Fibroblast of the aortic adventitia (primary cell): ENCODE measurements at regions not wholly inside any gene's neighbourhood (a gene's known extent, or its start where the extent isn't known, plus 50 kb on each side); places are given as distances from the start of the nearest gene placed in this dataset.

Experiments
- DNase-seq: peaks from one replicate; pipeline ENCODE4 v3.0.0-alpha.2; 2010; ENCODE audit warnings: low read depth
- H3K4me3 ChIP-seq: 2 replicates; pipeline ENCODE4 v1.5.1; 2011; ENCODE audit warnings: low read depth, mild to moderate bottlenecking, control low read depth, low read length, moderate library complexity
- CTCF ChIP-seq: IDR thresholded peaks from 2 replicates; pipeline ENCODE4 v1.5.1; 2011; ENCODE audit warnings: mild to moderate bottlenecking, low read length, control low read depth, inconsistent platforms; ENCODE audit not compliant: insufficient read depth

- H3K4me3 ChIP-seq, result no peak overlapping the region
- no peak for DNase-seq
- no peak for TF ChIP-seq CTCF
Observed at GRCh38 chr6:167426651-167427050, 101.8 kb downstream of the TTLL2 start.

- TF ChIP-seq CTCF, result no peak
- H3K4me3 ChIP-seq, result no peak overlapping the region
- DNase-seq, result no peak
Observed at GRCh38 chr6:167428664-167429333, 103.9 kb downstream of the TTLL2 start.

- H3K4me3 ChIP-seq, result no peak overlapping the region
- TF ChIP-seq CTCF, result no peak
- no peak for DNase-seq
Observed at GRCh38 chr6:167429353-167429752, 104.5 kb downstream of the TTLL2 start.

- no peak overlapping the region for H3K4me3 ChIP-seq
- no peak for DNase-seq
- TF ChIP-seq CTCF, result no peak
Observed at GRCh38 chr6:167435209-167435728, 110.4 kb downstream of the TTLL2 start.

- no peak for TF ChIP-seq CTCF
- H3K4me3 ChIP-seq, result no peak overlapping the region
- DNase-seq, result no peak
Observed at GRCh38 chr6:167437888-167438484, 113.1 kb downstream of the TTLL2 start.

- no peak overlapping the region for H3K4me3 ChIP-seq
- TF ChIP-seq CTCF, result no peak
- no peak for DNase-seq
Observed at GRCh38 chr6:167441715-167442206, 116.9 kb downstream of the TTLL2 start.
